22Rv1 (cell line): ENCODE measurements at regions not wholly inside any gene's neighbourhood (a gene's known extent, or its start where the extent isn't known, plus 50 kb on each side); places are given as distances from the start of the nearest gene placed in this dataset.

Experiments used
- H3K27ac ChIP-seq: fragments of 450-650 bp; 2 replicates; pipeline ENCODE4 v1.5.1; 2017
- CTCF ChIP-seq: fragments of 450-650 bp; IDR thresholded peaks from 2 replicates; pipeline ENCODE4 v1.5.1; 2017; ENCODE audit warnings: mild to moderate bottlenecking
- ZFX ChIP-seq: fragments of 450-650 bp; IDR thresholded peaks from 2 replicates; pipeline ENCODE4 v1.6.1; 2017; ENCODE audit warnings: antibody characterized with exemption, borderline replicate concordance

- H3K27ac ChIP-seq: no peak overlapping the region
Measured at GRCh38 chr4:187608001-187608421, 387.6 kb upstream of the ZFP42 start.

GRCh38 chr4:187612301-187612700 is 383.3 kb upstream of the ZFP42 start:
- H3K27ac ChIP-seq: no peak overlapping the region
- TF ChIP-seq ZFX: no peak
- TF ChIP-seq CTCF: no peak

More at GRCh38 chr4:187608001-187608421, 387.6 kb upstream of the ZFP42 start:
- no peak for TF ChIP-seq ZFX
- no peak for TF ChIP-seq CTCF

GRCh38 chr4:187613089-187613839 is 382.3 kb upstream of the ZFP42 start:
- no peak for TF ChIP-seq CTCF
- TF ChIP-seq ZFX: no peak
- H3K27ac ChIP-seq: no peak overlapping the region

GRCh38 chr4:187615972-187616371 is 379.6 kb upstream of the ZFP42 start:
- TF ChIP-seq ZFX (no peak), CTCF (no peak)
- H3K27ac ChIP-seq: no peak overlapping the region

GRCh38 chr4:187617113-187617512 is 378.5 kb upstream of the ZFP42 start:
- TF ChIP-seq CTCF (no peak), ZFX (no peak)
- H3K27ac ChIP-seq: no peak overlapping the region

GRCh38 chr4:187618701-187619281 is 376.8 kb upstream of the ZFP42 start:
- H3K27ac ChIP-seq: no peak overlapping the region
- no peak for TF ChIP-seq ZFX
- TF ChIP-seq CTCF: no peak

GRCh38 chr4:187619319-187619718 is 376.3 kb upstream of the ZFP42 start:
- H3K27ac ChIP-seq: no peak overlapping the region

More at GRCh38 chr4:187619319-187619718, 376.3 kb upstream of the ZFP42 start:
- no peak for TF ChIP-seq ZFX
- no peak for TF ChIP-seq CTCF
